ENCODE measurements at regions not wholly inside any gene's neighbourhood (a gene's known extent, or its start where the extent isn't known, plus 50 kb on each side); places are given as distances from the start of the nearest gene placed in this dataset.

DNA sequence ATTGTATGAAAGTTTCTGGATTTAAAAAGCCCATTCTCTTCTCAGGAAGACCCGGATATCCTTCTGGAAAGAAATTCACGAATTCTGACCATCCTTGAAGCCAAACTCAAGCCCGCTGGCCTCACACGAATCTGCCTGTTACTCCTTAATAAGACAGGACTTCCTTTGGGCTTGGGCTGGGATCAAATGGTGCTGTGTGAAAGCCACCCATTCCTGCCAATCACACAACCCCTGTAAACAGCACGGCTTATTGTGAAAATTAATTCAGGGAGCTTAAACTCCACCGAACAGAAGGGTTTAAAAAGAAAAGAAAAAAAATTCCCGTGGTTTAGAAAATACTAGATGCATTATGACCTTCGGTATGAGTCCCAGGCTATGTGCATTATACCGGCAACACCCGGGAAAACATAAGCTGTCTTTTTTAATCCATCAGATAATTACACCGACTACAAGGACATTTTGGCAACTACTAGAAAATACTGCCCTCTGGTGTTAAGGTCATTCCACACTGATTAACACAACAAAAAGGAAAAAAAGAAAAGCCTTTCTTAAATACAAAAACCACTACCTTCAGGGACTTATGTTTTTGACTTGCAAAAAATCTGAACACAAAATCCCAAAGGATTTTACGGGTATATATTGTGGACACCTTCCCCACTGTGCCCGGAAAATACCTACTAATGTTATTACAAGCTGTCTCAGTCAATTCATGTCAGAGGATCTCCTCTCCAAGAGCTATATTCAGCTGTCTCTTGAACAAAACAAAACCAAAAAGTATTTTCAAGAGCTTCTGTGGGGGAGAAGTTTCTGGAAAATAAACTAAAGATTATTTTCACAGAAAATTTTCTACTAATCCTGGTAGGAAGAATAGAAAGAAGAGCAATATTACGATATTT, 76.0 kb upstream of the LSM14A start:
- DNase-seq (ENCODE audit: low spot score) (no peak), ATAC-seq (no peak)
- Mint-ChIP-seq H3K36me3 (no peaks in the 10 kb centered on the region), H3K9me3 (no peaks in the 10 kb centered on the region), H3K27me3 (peaks cover 15 to 27% of the 10 kb centered on the region in 2 donors), H3K27ac (no peak overlapping the region), H3K4me3 (no peak overlapping the region), H3K4me1 (ENCODE audit: low read depth in 2 of 2) (no peaks in the 10 kb centered on the region)

DNA sequence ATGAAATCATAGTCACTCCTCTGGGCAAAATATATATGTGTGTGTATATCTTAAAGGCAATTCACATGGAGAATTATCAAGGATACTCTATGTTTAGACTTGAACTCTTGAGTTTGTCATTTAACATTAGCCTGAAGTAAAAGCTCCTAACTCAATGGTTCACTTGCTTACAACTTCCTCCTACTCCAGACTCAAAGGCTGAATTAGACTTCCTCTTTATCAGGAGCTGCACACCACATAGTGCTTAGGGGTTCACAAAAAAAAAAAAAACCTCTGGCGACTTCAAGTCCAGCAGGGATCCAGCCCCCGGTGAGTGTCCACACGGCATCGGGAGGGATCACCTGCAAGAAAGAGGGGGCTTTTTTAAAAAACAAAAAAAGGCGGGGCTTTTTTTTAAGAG, 68.2 kb upstream of the LSM14A start:
- DNase-seq (ENCODE audit: low spot score), result no peak
- Mint-ChIP-seq H3K9me3 (no peaks in the 10 kb centered on the region), H3K27me3 (peaks cover 12 to 20% of the 10 kb centered on the region in 2 donors), H3K4me3 (no peak overlapping the region), H3K36me3 (no peaks in the 10 kb centered on the region), H3K4me1 (ENCODE audit: low read depth in 2 of 2) (no peaks in the 10 kb centered on the region), H3K27ac (no peak overlapping the region)
- no peak for ATAC-seq

DNA sequence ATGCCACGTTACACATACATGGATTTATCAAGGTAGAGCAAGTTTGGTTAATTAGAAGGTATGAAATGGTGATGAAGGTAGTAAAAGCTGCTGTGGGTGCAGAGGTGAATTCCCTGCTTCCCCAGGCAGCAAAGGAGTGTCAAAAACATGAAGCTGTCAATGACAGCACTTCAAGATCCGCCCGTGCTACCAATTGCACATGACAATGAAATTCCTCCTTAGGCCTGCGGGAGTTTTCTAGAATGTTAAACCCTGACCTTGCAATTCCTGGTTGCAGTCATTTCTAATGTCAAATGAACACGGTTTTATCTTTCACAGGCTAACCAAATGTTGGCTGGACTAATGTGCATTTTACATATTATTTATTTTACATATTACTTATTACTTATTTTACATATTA, 67.7 kb upstream of the LSM14A start:
- H3K36me3 Mint-ChIP-seq, result no peaks in the 10 kb centered on the region
- DNase-seq (ENCODE audit: low spot score) (no peak), ATAC-seq (no peak)
- no peaks in the 10 kb centered on the region for H3K9me3 Mint-ChIP-seq
- no peaks in the 10 kb centered on the region for H3K4me1 Mint-ChIP-seq (ENCODE audit: low read depth in 2 of 2)
- no peak overlapping the region for H3K4me3 Mint-ChIP-seq
- peaks cover 13 to 21% of the 10 kb centered on the region in 2 donors for H3K27me3 Mint-ChIP-seq
- H3K27ac Mint-ChIP-seq, result no peak overlapping the region

DNA sequence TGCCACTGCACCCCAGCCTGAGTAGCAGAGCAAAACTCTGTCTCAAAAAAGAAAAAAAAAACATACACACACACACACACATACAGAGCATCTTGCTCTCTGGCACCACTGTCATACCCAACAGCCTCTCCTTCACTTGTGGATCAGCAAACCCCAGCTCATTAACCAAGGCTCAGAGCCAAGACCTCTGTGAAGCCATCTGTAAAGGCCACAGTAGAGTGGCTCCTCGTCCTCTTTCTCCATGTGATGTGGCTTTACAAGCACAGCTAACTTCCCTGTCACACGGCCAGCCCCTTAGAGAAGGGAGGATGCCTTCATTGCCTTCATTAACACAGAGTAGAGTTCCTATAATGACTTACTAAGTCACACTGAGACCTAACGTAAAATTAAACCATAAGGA, 62.7 kb upstream of the LSM14A start:
- H3K9me3 Mint-ChIP-seq, result no peaks in the 10 kb centered on the region
- no peak overlapping the region for H3K4me3 Mint-ChIP-seq
- peaks cover 11 to 14% of the 10 kb centered on the region in 2 donors for H3K27me3 Mint-ChIP-seq
- H3K27ac Mint-ChIP-seq, result no peak overlapping the region
- H3K36me3 Mint-ChIP-seq, result no peaks in the 10 kb centered on the region
- ATAC-seq, result no peak
- no peak for DNase-seq (ENCODE audit: low spot score)
- no peaks in the 10 kb centered on the region for H3K4me1 Mint-ChIP-seq (ENCODE audit: low read depth in 2 of 2)

DNA sequence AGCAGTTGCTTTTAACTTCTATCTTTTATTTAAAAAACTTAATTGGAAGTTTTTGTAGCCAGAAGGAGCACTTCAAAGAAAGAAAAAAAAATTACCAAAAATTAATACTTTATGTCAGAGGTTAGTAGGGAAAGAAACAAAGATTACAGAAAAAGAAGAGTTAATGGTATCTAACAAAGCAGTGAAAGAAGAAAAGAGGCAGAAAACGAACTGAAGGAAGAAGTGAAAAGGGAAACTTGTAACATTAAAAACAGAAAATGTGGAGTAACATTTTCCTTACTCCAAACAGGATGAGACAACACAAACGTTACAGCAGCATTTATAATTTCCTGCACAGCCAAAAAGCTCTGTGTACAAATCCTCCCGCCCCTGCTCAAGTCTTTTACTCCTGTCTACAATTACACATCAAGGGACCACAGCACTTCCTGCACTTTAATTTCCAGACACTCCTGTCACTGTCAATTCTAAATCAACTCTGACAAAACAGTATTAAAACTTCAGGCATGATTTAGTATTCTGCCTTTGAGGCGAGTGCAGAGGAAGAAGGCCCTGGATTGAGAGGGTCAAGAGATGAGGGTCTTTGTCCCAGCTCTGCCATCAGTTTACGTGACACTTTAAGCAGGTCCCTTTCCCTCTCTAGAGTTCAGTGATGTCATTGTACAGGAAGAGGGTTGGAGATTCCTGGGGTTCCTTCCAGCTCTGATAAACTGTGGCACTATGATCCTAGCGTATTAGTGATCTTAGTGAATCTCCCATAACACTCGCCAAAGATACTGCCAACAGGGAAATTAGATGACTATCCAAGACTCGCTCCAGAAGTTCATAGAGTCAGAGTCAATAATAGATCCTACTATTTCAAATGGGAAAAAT, 53.2 kb upstream of the LSM14A start:
- no peaks in the 10 kb centered on the region for H3K36me3 Mint-ChIP-seq
- no peak overlapping the region for H3K27ac Mint-ChIP-seq
- no peak overlapping the region for H3K4me3 Mint-ChIP-seq
- H3K27me3 Mint-ChIP-seq, result peaks cover 17 to 46% of the 10 kb centered on the region in 2 donors
- no peak for ATAC-seq
- DNase-seq (ENCODE audit: low spot score), result no peak
- H3K4me1 Mint-ChIP-seq (ENCODE audit: low read depth in 2 of 2), result no peaks in the 10 kb centered on the region
- no peaks in the 10 kb centered on the region for H3K9me3 Mint-ChIP-seq

DNA sequence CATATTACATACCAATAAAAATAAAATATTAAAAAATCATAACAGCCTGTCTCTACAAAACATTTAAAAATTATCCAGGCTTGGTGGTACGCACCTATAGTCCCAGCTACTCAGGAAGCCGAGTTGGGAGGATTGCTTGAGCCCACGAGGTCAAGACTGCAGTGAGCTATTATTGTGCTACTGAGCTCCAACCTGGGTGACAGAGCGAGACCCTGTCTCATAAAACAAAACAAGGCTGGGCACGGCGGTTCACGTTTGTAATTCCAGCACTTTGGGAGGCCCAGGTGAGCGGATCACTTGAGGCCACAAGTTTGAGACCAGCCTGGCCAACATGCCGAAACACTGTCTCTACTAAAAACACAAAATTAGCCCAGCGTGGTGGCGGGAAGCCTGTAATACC, 52.2 kb upstream of the LSM14A start:
- H3K4me1 Mint-ChIP-seq (ENCODE audit: low read depth in 2 of 2), result no peaks in the 10 kb centered on the region
- no peak overlapping the region for H3K4me3 Mint-ChIP-seq
- no peaks in the 10 kb centered on the region for H3K9me3 Mint-ChIP-seq
- no peaks in the 10 kb centered on the region for H3K36me3 Mint-ChIP-seq
- DNase-seq (ENCODE audit: low spot score), result no peak
- H3K27me3 Mint-ChIP-seq, result peaks cover 20 to 46% of the 10 kb centered on the region in 2 donors
- no peak for ATAC-seq
- H3K27ac Mint-ChIP-seq, result no peak overlapping the region

DNA sequence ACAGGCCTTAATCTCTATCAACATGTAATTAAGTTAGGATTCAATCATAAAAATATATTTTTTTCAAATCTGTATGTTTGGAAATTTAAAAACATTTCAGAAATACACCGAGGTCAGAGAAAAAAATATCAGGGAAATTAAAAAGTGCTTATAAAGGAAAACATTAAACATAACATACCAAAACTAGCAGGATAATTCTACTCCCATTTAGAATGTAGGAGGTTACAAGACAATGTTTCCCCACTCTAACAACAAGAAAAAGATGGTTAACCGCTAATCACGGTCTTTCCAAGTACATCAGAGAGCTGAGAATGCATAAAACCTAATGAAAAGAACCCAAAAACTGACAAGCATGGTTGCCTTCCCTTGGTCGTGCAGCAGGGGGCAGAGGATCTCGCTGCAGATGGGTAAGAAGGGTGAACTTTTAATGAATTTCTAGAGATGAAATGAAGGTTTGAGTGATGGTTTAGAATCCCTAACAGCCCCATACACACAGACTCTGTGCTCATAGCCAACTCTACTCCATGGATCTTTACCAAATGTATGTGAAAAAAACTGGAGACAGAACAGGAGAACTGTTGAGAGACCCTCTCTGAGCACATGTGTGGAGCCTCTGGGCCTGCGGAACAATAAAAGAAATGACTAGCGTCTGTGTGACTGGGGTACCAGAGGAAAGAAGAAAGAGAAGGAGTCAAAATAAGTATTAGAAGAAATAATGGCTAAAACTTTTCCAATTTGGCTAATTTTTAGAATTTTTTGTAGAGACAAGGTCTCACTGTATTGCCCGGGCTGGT, 51.3 kb upstream of the LSM14A start:
- Mint-ChIP-seq H3K27me3 (peaks cover 16 to 38% of the 10 kb centered on the region in 2 donors), H3K36me3 (no peaks in the 10 kb centered on the region), H3K9me3 (no peaks in the 10 kb centered on the region), H3K4me1 (ENCODE audit: low read depth in 2 of 2) (no peaks in the 10 kb centered on the region), H3K27ac (no peak overlapping the region), H3K4me3 (no peak overlapping the region)
- no peak for DNase-seq (ENCODE audit: low spot score)
- ATAC-seq, result no peak

Measured in natural killer cell treated with Interleukin-12 subunit alpha and Interleukin-12 subunit beta and Interleukin-15 and Interleukin-18, amount 100 ng/mL, for 72 hours (primary cell).